ENCODE measurements at regions not wholly inside any gene's neighbourhood (a gene's known extent, or its start where the extent isn't known, plus 50 kb on each side); places are given as distances from the start of the nearest gene placed in this dataset.

- no peak for TF ChIP-seq CTCF (conservative IDR thresholded peaks at IDR 0.05 in 1 of 2, IDR thresholded peaks at IDR 0.05 in 1 of 2; ENCODE audit: low read depth in 1 of 2, low read length in 2 of 2)
- TF ChIP-seq EZH2 (IDR thresholded peaks at IDR 0.05; ENCODE audit: low read length, missing control alignments): no peak
Observed at GRCh38 chr2:117321816-117322215, 492.7 kb upstream of the DDX18 start.

Data from fibroblast of lung (primary cell).